ENCODE measurements at regions not wholly inside any gene's neighbourhood (a gene's known extent, or its start where the extent isn't known, plus 50 kb on each side); places are given as distances from the start of the nearest gene placed in this dataset.

- H3K36me3 Mint-ChIP-seq (ENCODE audit: low read depth), result no peaks in the 10 kb centered on the region
- peaks cover 10% of the 10 kb centered on the region for H3K27me3 Mint-ChIP-seq (ENCODE audit: low read depth)
- H3K27ac Mint-ChIP-seq, result no peak overlapping the region
- no peak overlapping the region for H3K4me3 Mint-ChIP-seq
- DNase-seq, result no peak
- intact Hi-C loops (cut with micrococcal nuclease), result no loop called here
- no peaks in the 10 kb centered on the region for H3K4me1 Mint-ChIP-seq (ENCODE audit: low read depth)
- CTCF ChIA-PET, result no interaction called here
- no peaks in the 10 kb centered on the region for H3K9me3 Mint-ChIP-seq
Measured at GRCh38 chr5:71974165-71974564, 133.1 kb upstream of the MAP1B start.

GRCh38 chr5:71974622-71975021, 132.7 kb upstream of the MAP1B start:
- Mint-ChIP-seq H3K36me3 (ENCODE audit: low read depth) (no peaks in the 10 kb centered on the region), H3K9me3 (no peaks in the 10 kb centered on the region), H3K27ac (no peak overlapping the region), H3K27me3 (ENCODE audit: low read depth) (peaks cover 7% of the 10 kb centered on the region), H3K4me3 (no peak overlapping the region), H3K4me1 (ENCODE audit: low read depth) (no peaks in the 10 kb centered on the region)
- DNase-seq, result no peak
- intact Hi-C loops (cut with micrococcal nuclease), result no loop called here
- CTCF ChIA-PET, result no interaction called here

GRCh38 chr5:71976449-71976848, 130.8 kb upstream of the MAP1B start:
- CTCF ChIA-PET, result no interaction called here
- Mint-ChIP-seq H3K27ac (no peak overlapping the region), H3K4me3 (no peak overlapping the region), H3K27me3 (ENCODE audit: low read depth) (peaks cover 7% of the 10 kb centered on the region), H3K36me3 (ENCODE audit: low read depth) (no peaks in the 10 kb centered on the region), H3K4me1 (ENCODE audit: low read depth) (no peaks in the 10 kb centered on the region), H3K9me3 (no peaks in the 10 kb centered on the region)
- intact Hi-C loops (cut with micrococcal nuclease), result no loop called here
- no peak for DNase-seq

- Mint-ChIP-seq H3K27me3 (ENCODE audit: low read depth) (peaks cover 4% of the 10 kb centered on the region), H3K4me1 (ENCODE audit: low read depth) (no peaks in the 10 kb centered on the region), H3K9me3 (peaks cover 1% of the 10 kb centered on the region), H3K27ac (no peak overlapping the region), H3K4me3 (no peak overlapping the region), H3K36me3 (ENCODE audit: low read depth) (no peaks in the 10 kb centered on the region)
- CTCF ChIA-PET, result no interaction called here
- intact Hi-C loops (cut with micrococcal nuclease), result no loop called here
- DNase-seq, result no peak
Measured at GRCh38 chr5:71977311-71977710, 130.0 kb upstream of the MAP1B start.

GRCh38 chr5:71978216-71978615, 129.1 kb upstream of the MAP1B start:
- H3K9me3 Mint-ChIP-seq, result peaks cover 6% of the 10 kb centered on the region
- peaks cover 3% of the 10 kb centered on the region for H3K27me3 Mint-ChIP-seq (ENCODE audit: low read depth)
- no peak overlapping the region for H3K4me3 Mint-ChIP-seq
- no peak overlapping the region for H3K27ac Mint-ChIP-seq
- CTCF ChIA-PET, result no interaction called here
- no peaks in the 10 kb centered on the region for H3K4me1 Mint-ChIP-seq (ENCODE audit: low read depth)
- DNase-seq, result no peak
- intact Hi-C loops (cut with micrococcal nuclease), result no loop called here
- no peaks in the 10 kb centered on the region for H3K36me3 Mint-ChIP-seq (ENCODE audit: low read depth)

GRCh38 chr5:71982717-71983395, 124.4 kb upstream of the MAP1B start:
- intact Hi-C loops (cut with micrococcal nuclease), result no loop called here
- Mint-ChIP-seq H3K27ac (no peak overlapping the region), H3K4me3 (no peak overlapping the region), H3K4me1 (ENCODE audit: low read depth) (no peaks in the 10 kb centered on the region), H3K27me3 (ENCODE audit: low read depth) (peaks cover 9% of the 10 kb centered on the region), H3K36me3 (ENCODE audit: low read depth) (no peaks in the 10 kb centered on the region), H3K9me3 (peaks cover 10% of the 10 kb centered on the region)
- no peak for DNase-seq
- CTCF ChIA-PET, result interaction anchor here (0.6 kb wide), 1 partner anchor 202 kb away, joined by 3 read pairs; no protein-coding TSS in a partner anchor

GRCh38 chr5:71986101-71986500, 121.2 kb upstream of the MAP1B start:
- H3K4me1 Mint-ChIP-seq (ENCODE audit: low read depth), result no peaks in the 10 kb centered on the region
- peaks cover 10% of the 10 kb centered on the region for H3K9me3 Mint-ChIP-seq
- no peak overlapping the region for H3K4me3 Mint-ChIP-seq
- intact Hi-C loops (cut with micrococcal nuclease), result no loop called here
- no peak for DNase-seq
- H3K27ac Mint-ChIP-seq, result no peak overlapping the region
- H3K27me3 Mint-ChIP-seq (ENCODE audit: low read depth), result peaks cover 11% of the 10 kb centered on the region
- CTCF ChIA-PET, result no interaction called here
- no peaks in the 10 kb centered on the region for H3K36me3 Mint-ChIP-seq (ENCODE audit: low read depth)

GRCh38 chr5:71988808-71989207, 118.5 kb upstream of the MAP1B start:
- Mint-ChIP-seq H3K9me3 (no peaks in the 10 kb centered on the region), H3K4me1 (ENCODE audit: low read depth) (no peaks in the 10 kb centered on the region), H3K27ac (no peak overlapping the region), H3K36me3 (ENCODE audit: low read depth) (no peaks in the 10 kb centered on the region), H3K4me3 (no peak overlapping the region), H3K27me3 (ENCODE audit: low read depth) (peaks cover 10% of the 10 kb centered on the region)
- intact Hi-C loops (cut with micrococcal nuclease), result no loop called here
- CTCF ChIA-PET, result no interaction called here
- no peak for DNase-seq

- Mint-ChIP-seq H3K4me1 (ENCODE audit: low read depth) (no peaks in the 10 kb centered on the region), H3K9me3 (no peaks in the 10 kb centered on the region), H3K4me3 (no peak overlapping the region), H3K36me3 (ENCODE audit: low read depth) (no peaks in the 10 kb centered on the region), H3K27me3 (ENCODE audit: low read depth) (no peaks in the 10 kb centered on the region), H3K27ac (no peak overlapping the region)
- CTCF ChIA-PET, result no interaction called here
- intact Hi-C loops (cut with micrococcal nuclease), result no loop called here
- DNase-seq, result no peak
Measured at GRCh38 chr5:71993600-71993999, 113.7 kb upstream of the MAP1B start.

- intact Hi-C loops (cut with micrococcal nuclease), result no loop called here
- DNase-seq, result no peak
- H3K36me3 Mint-ChIP-seq (ENCODE audit: low read depth), result no peaks in the 10 kb centered on the region
- CTCF ChIA-PET, result interaction anchor here (0.6 kb wide), 1 partner anchor 206 kb away, joined by 3 read pairs; no protein-coding TSS in a partner anchor
- no peaks in the 10 kb centered on the region for H3K4me1 Mint-ChIP-seq (ENCODE audit: low read depth)
- H3K4me3 Mint-ChIP-seq, result no peak overlapping the region
- no peak overlapping the region for H3K27ac Mint-ChIP-seq
- H3K27me3 Mint-ChIP-seq (ENCODE audit: low read depth), result peaks cover 1% of the 10 kb centered on the region
- no peaks in the 10 kb centered on the region for H3K9me3 Mint-ChIP-seq
Measured at GRCh38 chr5:71996789-71997188, 110.5 kb upstream of the MAP1B start.

GRCh38 chr5:71998746-71999145, 108.5 kb upstream of the MAP1B start:
- CTCF ChIA-PET, result no interaction called here
- Mint-ChIP-seq H3K27ac (no peak overlapping the region), H3K9me3 (no peaks in the 10 kb centered on the region), H3K4me3 (no peak overlapping the region), H3K4me1 (ENCODE audit: low read depth) (no peaks in the 10 kb centered on the region), H3K36me3 (ENCODE audit: low read depth) (no peaks in the 10 kb centered on the region), H3K27me3 (ENCODE audit: low read depth) (peaks cover 8% of the 10 kb centered on the region)
- DNase-seq, result no peak
- intact Hi-C loops (cut with micrococcal nuclease), result no loop called here

- H3K27ac Mint-ChIP-seq, result no peak overlapping the region
- CTCF ChIA-PET, result no interaction called here
- H3K4me3 Mint-ChIP-seq, result no peak overlapping the region
- no peaks in the 10 kb centered on the region for H3K36me3 Mint-ChIP-seq (ENCODE audit: low read depth)
- H3K27me3 Mint-ChIP-seq (ENCODE audit: low read depth), result peaks cover 17% of the 10 kb centered on the region
- DNase-seq, result no peak
- no peaks in the 10 kb centered on the region for H3K9me3 Mint-ChIP-seq
- no peaks in the 10 kb centered on the region for H3K4me1 Mint-ChIP-seq (ENCODE audit: low read depth)
- intact Hi-C loops (cut with micrococcal nuclease), result no loop called here
Measured at GRCh38 chr5:72000707-72001106, 106.6 kb upstream of the MAP1B start.

- CTCF ChIA-PET, result no interaction called here
- intact Hi-C loops (cut with micrococcal nuclease), result no loop called here
- H3K4me3 Mint-ChIP-seq, result no peak overlapping the region
- no peak for DNase-seq
- H3K36me3 Mint-ChIP-seq (ENCODE audit: low read depth), result no peaks in the 10 kb centered on the region
- peaks cover 25% of the 10 kb centered on the region for H3K27me3 Mint-ChIP-seq (ENCODE audit: low read depth)
- no peak overlapping the region for H3K27ac Mint-ChIP-seq
- no peaks in the 10 kb centered on the region for H3K4me1 Mint-ChIP-seq (ENCODE audit: low read depth)
- H3K9me3 Mint-ChIP-seq, result no peaks in the 10 kb centered on the region
Measured at GRCh38 chr5:72005671-72006070, 101.6 kb upstream of the MAP1B start.
